Mucosa of descending colon (tissue), 3 donors: ENCODE measurements at regions not wholly inside any gene's neighbourhood (a gene's known extent, or its start where the extent isn't known, plus 50 kb on each side); places are given as distances from the start of the nearest gene placed in this dataset.

Experiments
- ATAC-seq: fragments of 200-7000 bp; cut with Tn5 transposase; one replicate; pipeline ENCODE4 v1.9.1; 2020; ENCODE audit warnings: mild to moderate bottlenecking, moderate library complexity
- DNase-seq, 3 donors: peaks; one replicate each; pipeline ENCODE4 v3.0.0-alpha.2; 2020
- H3K36me3 ChIP-seq: fragments of 200-600 bp; one replicate; pipeline ENCODE4 v1.8.0; 2021; ENCODE audit warnings: low read depth, mild to moderate bottlenecking
- H3K4me1 ChIP-seq: fragments of 200-600 bp; one replicate; pipeline ENCODE4 v1.8.0; 2021; ENCODE audit warnings: low read depth, mild to moderate bottlenecking
- H3K4me3 ChIP-seq: fragments of 200-600 bp; one replicate; pipeline ENCODE4 v1.8.0; 2021; ENCODE audit warnings: mild to moderate bottlenecking
- H3K9me3 ChIP-seq: fragments of 200-600 bp; one replicate; pipeline ENCODE4 v1.8.0; 2021; ENCODE audit warnings: mild to moderate bottlenecking
- intact Hi-C, 2 donors: fragments of 100-400 bp; cut with DNase I in 1 of 2; cut with micrococcal nuclease in 1 of 2; formaldehyde crosslinking; loops; one replicate each; pipeline versions ENCODE4 v1.11.0 to v1.11.1; 2022; cut with DNase I, micrococcal nuclease
- TF ChIP-seq, protein P1 (sequence below): fragments of 200-600 bp; IDR thresholded peaks from one replicate; pipeline ENCODE4 v1.8.0; 2022; ENCODE audit warnings: antibody characterized with exemption, mild to moderate bottlenecking
- donor health status: DM: no; HTN: no; CAD: no; lungs with moderate emphysema.
- donor health status: DM: no; HTN: no; CAD: no.
- donor health status: DM: no; HTN: yes; CAD: no.

DNA sequence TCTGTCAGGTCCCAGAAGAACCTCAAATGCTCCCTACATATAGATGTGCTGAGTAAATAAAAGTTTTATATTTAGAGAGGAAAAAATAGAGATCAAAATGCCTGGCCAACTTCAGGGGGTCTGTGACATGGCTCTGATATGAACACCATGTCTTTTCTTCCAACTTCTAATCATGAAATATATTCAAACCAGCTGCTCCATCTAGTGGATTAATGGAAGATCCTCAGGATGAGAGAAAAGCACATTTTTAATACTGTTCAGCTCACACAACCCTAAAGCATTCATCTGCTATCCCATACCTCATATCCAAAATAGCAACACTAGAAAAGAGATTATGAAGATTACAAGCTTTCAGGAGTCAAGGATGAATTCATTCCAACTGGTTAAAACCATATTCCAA, 56.0 kb upstream of the DOCK9 start:
- intact Hi-C loops = loop anchor here in 1 of 2 donors (10.0 kb wide), 1 partner anchor 189 kb away; no protein-coding TSS in a partner anchor
- DNase-seq = no peak
- no peak for ATAC-seq
- H3K36me3 ChIP-seq = no peaks in the 10 kb centered on the region
- peaks cover 9% of the 10 kb centered on the region for H3K9me3 ChIP-seq
- no peaks in the 10 kb centered on the region for H3K4me1 ChIP-seq
- TF ChIP-seq, protein P1, sequence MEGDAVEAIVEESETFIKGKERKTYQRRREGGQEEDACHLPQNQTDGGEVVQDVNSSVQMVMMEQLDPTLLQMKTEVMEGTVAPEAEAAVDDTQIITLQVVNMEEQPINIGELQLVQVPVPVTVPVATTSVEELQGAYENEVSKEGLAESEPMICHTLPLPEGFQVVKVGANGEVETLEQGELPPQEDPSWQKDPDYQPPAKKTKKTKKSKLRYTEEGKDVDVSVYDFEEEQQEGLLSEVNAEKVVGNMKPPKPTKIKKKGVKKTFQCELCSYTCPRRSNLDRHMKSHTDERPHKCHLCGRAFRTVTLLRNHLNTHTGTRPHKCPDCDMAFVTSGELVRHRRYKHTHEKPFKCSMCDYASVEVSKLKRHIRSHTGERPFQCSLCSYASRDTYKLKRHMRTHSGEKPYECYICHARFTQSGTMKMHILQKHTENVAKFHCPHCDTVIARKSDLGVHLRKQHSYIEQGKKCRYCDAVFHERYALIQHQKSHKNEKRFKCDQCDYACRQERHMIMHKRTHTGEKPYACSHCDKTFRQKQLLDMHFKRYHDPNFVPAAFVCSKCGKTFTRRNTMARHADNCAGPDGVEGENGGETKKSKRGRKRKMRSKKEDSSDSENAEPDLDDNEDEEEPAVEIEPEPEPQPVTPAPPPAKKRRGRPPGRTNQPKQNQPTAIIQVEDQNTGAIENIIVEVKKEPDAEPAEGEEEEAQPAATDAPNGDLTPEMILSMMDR = no peak
- H3K4me3 ChIP-seq = no peak overlapping the region

DNA sequence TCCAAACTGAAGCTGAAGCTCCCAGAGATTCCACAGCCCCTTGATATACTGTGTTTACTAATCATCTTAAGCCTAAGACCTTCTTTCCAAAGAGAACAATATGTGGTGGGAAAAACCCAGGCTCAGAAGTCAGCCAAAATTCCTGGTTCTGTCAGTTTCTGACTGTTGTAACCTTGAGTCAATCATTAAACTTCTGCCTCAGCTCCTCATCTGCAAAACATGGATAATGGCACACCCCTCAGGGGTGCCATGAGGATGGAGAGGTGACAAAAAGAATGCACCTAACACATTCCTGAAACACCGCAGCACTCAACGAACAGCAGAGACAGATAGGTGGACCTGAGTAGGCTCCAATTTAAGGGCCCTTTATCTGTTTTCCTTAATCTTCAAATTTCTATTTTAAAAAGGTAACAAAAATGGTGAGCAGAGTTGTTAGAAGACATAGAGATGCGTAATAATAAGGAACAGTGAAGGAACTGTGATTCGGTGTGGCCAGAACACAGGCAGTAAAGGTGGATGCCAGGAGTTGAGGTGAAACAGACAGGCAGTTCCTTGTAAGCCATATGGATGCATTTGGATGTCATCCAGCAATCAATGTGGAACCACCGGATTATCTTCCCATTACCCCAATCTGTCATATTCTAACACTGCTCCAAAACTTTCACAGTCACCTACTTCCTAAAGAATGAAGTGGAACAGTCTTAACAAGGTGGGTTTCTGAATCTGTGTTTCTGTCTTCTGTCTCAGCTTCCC, 56.6 kb upstream of the DOCK9 start:
- H3K4me3 ChIP-seq = no peak overlapping the region
- peaks cover 6% of the 10 kb centered on the region for H3K9me3 ChIP-seq
- H3K36me3 ChIP-seq = no peaks in the 10 kb centered on the region
- no peak for DNase-seq
- TF ChIP-seq, protein P1 = no peak
- intact Hi-C loops = loop anchor here in 1 of 2 donors (10.0 kb wide), 1 partner anchor 190 kb away; no protein-coding TSS in a partner anchor
- H3K4me1 ChIP-seq = no peaks in the 10 kb centered on the region
- ATAC-seq = no peak

DNA sequence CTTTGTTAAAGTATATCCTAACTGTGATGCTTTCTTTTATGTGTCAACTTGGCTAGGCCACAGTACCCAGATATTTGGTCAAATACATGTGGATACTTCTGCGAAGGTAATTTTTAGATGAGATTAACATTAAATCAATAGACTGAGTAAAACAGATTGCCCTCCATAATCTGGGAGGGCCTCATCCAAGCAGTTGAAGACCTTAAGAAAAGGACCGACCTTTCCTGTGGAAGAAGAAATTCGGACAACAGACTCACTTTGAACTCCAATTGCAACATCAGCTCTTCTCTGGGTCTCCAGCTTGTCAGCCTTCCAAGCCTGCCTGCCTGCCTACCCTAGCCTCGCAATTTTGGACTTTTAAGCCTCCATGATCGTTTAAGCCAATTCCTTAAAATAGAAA, 57.9 kb upstream of the DOCK9 start:
- no peak overlapping the region for H3K4me3 ChIP-seq
- intact Hi-C loops = loop anchor here in 1 of 2 donors (10.0 kb wide), 1 partner anchor 191 kb away; no protein-coding TSS in a partner anchor
- no peak for DNase-seq
- H3K4me1 ChIP-seq = no peaks in the 10 kb centered on the region
- H3K9me3 ChIP-seq = peaks cover 6% of the 10 kb centered on the region
- ATAC-seq = no peak
- TF ChIP-seq, protein P1 = no peak
- H3K36me3 ChIP-seq = no peaks in the 10 kb centered on the region

DNA sequence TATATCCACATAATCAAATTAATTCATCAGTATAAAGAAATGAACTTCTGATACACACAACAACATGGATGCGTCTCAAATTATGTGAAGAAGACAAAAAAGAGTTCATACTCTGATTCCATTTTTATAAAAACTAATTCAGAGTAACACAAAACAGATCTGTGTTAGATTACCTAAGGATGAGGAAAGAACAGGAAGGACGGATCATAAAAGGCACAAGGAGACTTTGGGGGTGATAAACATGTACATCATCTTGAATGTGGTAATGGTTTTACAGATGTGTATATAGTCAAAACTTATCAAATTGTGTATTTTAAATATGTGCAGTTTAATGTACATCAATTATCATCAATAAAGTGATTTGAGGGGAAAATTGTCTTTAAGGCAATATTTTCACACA, 59.9 kb upstream of the DOCK9 start:
- Histone ChIP-seq H3K9me3 (peaks cover 6% of the 10 kb centered on the region), H3K4me1 (no peaks in the 10 kb centered on the region), H3K36me3 (no peaks in the 10 kb centered on the region), H3K4me3 (no peak overlapping the region)
- TF ChIP-seq, protein P1 = no peak
- DNase-seq (no peak), ATAC-seq (no peak)
- intact Hi-C loops = loop anchor here in 1 of 2 donors (10.0 kb wide), 1 partner anchor 193 kb away; no protein-coding TSS in a partner anchor

DNA sequence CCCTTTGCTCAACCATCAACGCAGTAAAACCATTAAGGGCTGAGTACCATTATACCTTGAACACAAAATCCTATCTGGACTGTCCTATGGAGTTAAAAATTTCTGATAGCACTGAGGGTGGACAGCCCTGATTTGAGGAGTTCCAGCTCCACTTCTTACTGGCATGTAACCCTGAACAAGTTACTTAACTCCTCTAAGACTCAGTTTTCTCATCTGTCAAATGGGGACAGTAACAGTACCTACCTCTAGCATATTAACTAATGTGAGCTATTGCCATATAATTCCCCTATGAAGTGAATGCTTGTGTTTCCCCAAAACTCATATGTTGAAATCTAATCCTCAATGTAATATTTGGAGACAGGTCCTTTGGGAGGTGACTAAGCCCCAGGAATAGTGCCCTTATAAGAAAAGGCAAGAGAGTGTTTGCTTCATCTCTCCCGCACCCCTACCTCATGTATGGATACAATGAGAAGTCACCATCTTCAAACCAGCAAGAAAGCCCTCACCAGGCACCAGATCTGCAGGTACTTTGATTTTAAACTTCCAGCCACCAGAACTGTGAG, 61.9 kb upstream of the DOCK9 start:
- TF ChIP-seq, protein P1 = no peak
- DNase-seq (no peak), ATAC-seq (no peak)
- intact Hi-C loops = loop anchor here in 1 of 2 donors (10.0 kb wide), 1 partner anchor 195 kb away; no protein-coding TSS in a partner anchor
- H3K36me3 ChIP-seq = no peaks in the 10 kb centered on the region
- no peak overlapping the region for H3K4me3 ChIP-seq
- no peaks in the 10 kb centered on the region for H3K4me1 ChIP-seq
- peaks cover 6% of the 10 kb centered on the region for H3K9me3 ChIP-seq
